ENCODE measurements at regions not wholly inside any gene's neighbourhood (a gene's known extent, or its start where the extent isn't known, plus 50 kb on each side); places are given as distances from the start of the nearest gene placed in this dataset.

- no peak for DNase-seq (ENCODE audit: low spot score)
- TF ChIP-seq, protein P1, sequence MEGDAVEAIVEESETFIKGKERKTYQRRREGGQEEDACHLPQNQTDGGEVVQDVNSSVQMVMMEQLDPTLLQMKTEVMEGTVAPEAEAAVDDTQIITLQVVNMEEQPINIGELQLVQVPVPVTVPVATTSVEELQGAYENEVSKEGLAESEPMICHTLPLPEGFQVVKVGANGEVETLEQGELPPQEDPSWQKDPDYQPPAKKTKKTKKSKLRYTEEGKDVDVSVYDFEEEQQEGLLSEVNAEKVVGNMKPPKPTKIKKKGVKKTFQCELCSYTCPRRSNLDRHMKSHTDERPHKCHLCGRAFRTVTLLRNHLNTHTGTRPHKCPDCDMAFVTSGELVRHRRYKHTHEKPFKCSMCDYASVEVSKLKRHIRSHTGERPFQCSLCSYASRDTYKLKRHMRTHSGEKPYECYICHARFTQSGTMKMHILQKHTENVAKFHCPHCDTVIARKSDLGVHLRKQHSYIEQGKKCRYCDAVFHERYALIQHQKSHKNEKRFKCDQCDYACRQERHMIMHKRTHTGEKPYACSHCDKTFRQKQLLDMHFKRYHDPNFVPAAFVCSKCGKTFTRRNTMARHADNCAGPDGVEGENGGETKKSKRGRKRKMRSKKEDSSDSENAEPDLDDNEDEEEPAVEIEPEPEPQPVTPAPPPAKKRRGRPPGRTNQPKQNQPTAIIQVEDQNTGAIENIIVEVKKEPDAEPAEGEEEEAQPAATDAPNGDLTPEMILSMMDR (IDR thresholded peaks at IDR 0.05) = no peak
- Histone ChIP-seq H3K27ac (no peak overlapping the region), H3K4me3 (no peak overlapping the region)
These were observed 346.5 kb downstream of the TNS1 start for GRCh38 chr2:217656316-217656715.

DNA sequence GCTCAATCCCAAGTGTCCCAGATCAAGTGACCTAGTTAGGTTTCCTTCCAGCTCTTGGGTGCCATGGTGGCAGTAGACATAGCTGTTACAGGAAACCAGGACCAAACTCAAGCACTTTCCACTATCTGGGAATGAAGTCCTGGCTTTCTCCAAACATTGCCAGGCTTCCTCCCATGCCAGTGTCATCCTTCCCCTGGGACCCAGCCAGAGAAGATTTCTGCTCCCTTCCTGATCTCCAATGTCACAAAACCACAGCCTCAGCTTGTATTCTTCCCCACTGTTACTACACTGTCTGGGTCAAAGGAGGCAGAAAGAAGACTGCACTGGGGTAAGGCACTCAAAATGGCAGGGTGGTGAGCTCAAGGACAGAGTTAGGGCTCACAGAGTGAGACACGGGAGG is 347.1 kb downstream of the TNS1 start:
- Histone ChIP-seq H3K27ac (peak overlapping the region in 1 of 2 donors; percentile 10), H3K4me3 (no peak overlapping the region)
- TF ChIP-seq, protein P1 (IDR thresholded peaks at IDR 0.05) = no peak
- no peak for DNase-seq (ENCODE audit: low spot score)

DNA sequence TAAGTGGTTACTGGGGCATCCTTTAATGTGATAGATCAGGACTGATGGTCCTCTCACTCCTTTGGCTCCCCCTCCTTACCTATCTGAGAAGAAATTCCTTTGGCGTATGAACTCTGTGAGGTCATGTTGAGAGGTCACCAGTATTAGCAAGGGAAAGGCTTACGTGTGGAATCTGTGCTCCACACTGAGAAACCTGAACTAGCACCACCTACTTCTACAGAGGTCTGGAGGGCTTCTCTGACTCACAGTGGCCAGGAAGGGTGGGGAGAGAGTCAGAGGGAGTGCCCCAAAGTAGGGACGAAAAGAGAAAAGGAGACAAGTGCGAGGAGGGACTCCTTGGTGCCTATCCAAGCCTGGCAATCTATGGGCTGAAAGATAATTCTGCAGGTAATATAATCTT is 348.6 kb downstream of the TNS1 start:
- Histone ChIP-seq H3K4me3 (no peak overlapping the region), H3K27ac (peak overlapping the region; percentile 10 to 81)
- DNase-seq (ENCODE audit: low spot score) = no peak
- TF ChIP-seq, protein P1 (IDR thresholded peaks at IDR 0.05) = no peak

- Histone ChIP-seq H3K4me3 (no peak overlapping the region), H3K27ac (peak overlapping the region; percentile 68 to 81)
- TF ChIP-seq, protein P1 (IDR thresholded peaks at IDR 0.05) = no peak
- peak; percentile 91 for DNase-seq (ENCODE audit: low spot score)
These were observed 349.8 kb downstream of the TNS1 start for GRCh38 chr2:217652761-217653639.

DNA sequence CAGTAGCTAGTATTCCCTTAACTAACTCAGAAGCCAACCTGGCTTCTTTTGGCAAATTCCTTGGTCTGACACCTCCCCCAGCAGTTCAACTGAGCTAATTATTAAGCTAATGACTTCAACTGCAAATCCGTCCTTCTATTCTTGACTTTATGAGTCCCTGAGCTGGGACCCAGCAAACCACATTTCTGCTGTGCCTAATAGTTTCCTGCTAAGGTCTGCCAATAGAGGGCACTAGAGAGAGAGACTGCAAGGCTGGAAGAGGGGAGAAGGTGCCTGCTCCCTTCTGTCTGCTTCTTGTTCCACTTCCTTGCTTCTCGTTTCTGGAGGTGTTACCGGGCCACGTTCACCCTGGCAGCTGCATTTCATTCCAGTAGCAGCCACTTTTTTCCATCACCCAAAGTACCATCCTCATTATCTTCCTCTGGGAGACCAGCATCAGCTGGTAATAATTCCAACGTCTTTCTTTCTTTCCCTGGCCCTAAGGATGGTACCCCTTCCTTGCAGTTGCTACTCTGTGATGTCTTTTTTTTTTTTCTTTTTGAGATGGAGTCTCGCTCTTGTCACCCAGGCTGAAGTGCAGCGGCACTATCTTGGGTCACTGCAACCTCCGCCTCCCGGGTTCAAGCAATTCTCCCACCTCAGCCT is 352.0 kb downstream of the TNS1 start:
- no peak overlapping the region for H3K27ac ChIP-seq
- TF ChIP-seq, protein P1 (IDR thresholded peaks at IDR 0.05) = peak; percentile 59
- no peak for DNase-seq (ENCODE audit: low spot score)
- no peak overlapping the region for H3K4me3 ChIP-seq

DNA sequence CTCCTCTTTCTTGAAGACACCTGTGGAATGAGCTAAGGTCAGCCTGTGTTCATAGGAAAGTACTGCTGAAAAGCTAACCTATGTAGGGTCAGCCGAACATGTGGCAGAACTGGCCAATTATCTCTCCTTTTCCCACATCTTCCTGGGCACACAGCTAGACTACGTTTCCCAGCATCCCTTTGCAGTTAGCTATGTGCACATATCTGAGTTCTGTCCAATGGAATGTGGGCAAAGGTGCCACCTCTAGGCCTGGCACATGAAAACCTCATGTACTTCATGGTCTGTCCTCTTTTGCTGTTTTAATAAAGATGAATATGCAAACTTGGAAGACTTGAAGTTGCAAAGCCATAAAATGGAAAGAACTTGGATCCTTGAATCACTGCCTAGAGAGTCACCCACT is 352.6 kb downstream of the TNS1 start:
- TF ChIP-seq, protein P1 (IDR thresholded peaks at IDR 0.05) = no peak
- Histone ChIP-seq H3K27ac (no peak overlapping the region), H3K4me3 (no peak overlapping the region)
- no peak for DNase-seq (ENCODE audit: low spot score)

Data from coronary artery (tissue), 2 donors.